ENCODE measurements at regions not wholly inside any gene's neighbourhood (a gene's known extent, or its start where the extent isn't known, plus 50 kb on each side); places are given as distances from the start of the nearest gene placed in this dataset.

GRCh38 chr4:34851411-34851810 is 1392.9 kb downstream of the ARAP2 start:
- Histone ChIP-seq H3K4me3 (no peak overlapping the region), H3K27ac (no peak overlapping the region), H3K9me3 (no peaks in the 10 kb centered on the region), H3K4me2 (peak overlapping the region; percentile 42), H3K4me1 (no peaks in the 10 kb centered on the region)
- DNase-seq (ENCODE audit: low read depth in 1 of 2, low spot score in 1 of 2) (no peak), FAIRE-seq (no peak), ATAC-seq (no peak)
- 0% methylated on average over 2 of the region's 2 CpGs for WGBS (ENCODE audit: missing lambda C conversion rate)
- ChIA-PET CTCF (no interaction called here), POLR2A (no interaction called here)
- no peak for TF ChIP-seq RCOR1 (IDR thresholded peaks at IDR 0.05; ENCODE audit: low read depth, low read length)
- TF ChIP-seq HOXB5 (CRISPR knock-in tag; IDR thresholded peaks at IDR 0.05) = no peak
- TF ChIP-seq MAZ (IDR thresholded peaks at IDR 0.05; ENCODE audit: borderline replicate concordance, low read depth, low read length) = no peak
- no peak for TF ChIP-seq BCL3 (IDR thresholded peaks at IDR 0.05)
- TF ChIP-seq MAX (IDR thresholded peaks at IDR 0.05) = no peak
- TF ChIP-seq ZNF302 (CRISPR knock-in tag; IDR thresholded peaks at IDR 0.05) = no peak
- no peak for TF ChIP-seq MAFK (IDR thresholded peaks at IDR 0.05; ENCODE audit: partially characterized antibody)
- no peak for TF ChIP-seq FOXS1 (CRISPR knock-in tag; IDR thresholded peaks at IDR 0.05)
- TF ChIP-seq EHMT2 (IDR thresholded peaks at IDR 0.05; ENCODE audit: low read depth) = no peak
- TF ChIP-seq KDM1A (IDR thresholded peaks at IDR 0.05; ENCODE audit: low read depth) = no peak
- TF ChIP-seq HEYL (CRISPR knock-in tag; IDR thresholded peaks at IDR 0.05) = no peak
- TF ChIP-seq E2F6 (IDR thresholded peaks at IDR 0.05; ENCODE audit: borderline replicate concordance, low read depth) = no peak
- TF ChIP-seq HMGXB4 (CRISPR knock-in tag; IDR thresholded peaks at IDR 0.05; ENCODE audit: borderline replicate concordance) = no peak
- no peak for TF ChIP-seq ATOH8 (CRISPR knock-in tag; IDR thresholded peaks at IDR 0.05; ENCODE audit: low read depth)
- no peak for TF ChIP-seq SMC3 (IDR thresholded peaks at IDR 0.05)

GRCh38 chr4:34854451-34854850 is 1389.9 kb downstream of the ARAP2 start:
- CTCF ChIA-PET = no interaction called here
- DNase-seq (ENCODE audit: low read depth in 1 of 2, low spot score in 1 of 2) (no peak), FAIRE-seq (no peak), ATAC-seq (no peak)
- POLR2A ChIA-PET = no interaction called here
- H3K27ac ChIP-seq = no peak overlapping the region
- TF ChIP-seq CHD4 (IDR thresholded peaks at IDR 0.05; ENCODE audit: borderline replicate concordance) (no peak), ZNF302 (CRISPR knock-in tag; IDR thresholded peaks at IDR 0.05) (no peak), POLR2A (IDR thresholded peaks at IDR 0.05; ENCODE audit: low read length) (no peak), ZSCAN20 (CRISPR knock-in tag; IDR thresholded peaks at IDR 0.05) (no peak), NR3C1 (IDR thresholded peaks at IDR 0.05) (no peak), CBX2 (IDR thresholded peaks at IDR 0.05; ENCODE audit: borderline replicate concordance, low read depth) (no peak), JUN (IDR thresholded peaks at IDR 0.05) (no peak), HOXA7 (CRISPR knock-in tag; IDR thresholded peaks at IDR 0.05) (no peak), FOXS1 (CRISPR knock-in tag; IDR thresholded peaks at IDR 0.05) (no peak), HMGXB4 (CRISPR knock-in tag; IDR thresholded peaks at IDR 0.05; ENCODE audit: borderline replicate concordance) (no peak), PBX3 (IDR thresholded peaks at IDR 0.05) (no peak), CBX8 (IDR thresholded peaks at IDR 0.05) (no peak), SREBF2 (IDR thresholded peaks at IDR 0.05) (no peak), FOSB (CRISPR knock-in tag; IDR thresholded peaks at IDR 0.05) (no peak), HOXB5 (CRISPR knock-in tag; IDR thresholded peaks at IDR 0.05) (no peak), ZC3H11A (IDR thresholded peaks at IDR 0.05) (no peak), RNF2 (IDR thresholded peaks at IDR 0.05; ENCODE audit: borderline replicate concordance, low read depth) (no peak)
- no peak overlapping the region for H3K4me2 ChIP-seq
- H3K4me3 ChIP-seq = no peak overlapping the region
- no peaks in the 10 kb centered on the region for H3K4me1 ChIP-seq
- no CpG with 5 or more reads among the region's 1 CpG for WGBS (ENCODE audit: missing lambda C conversion rate)
- H3K9me3 ChIP-seq = no peaks in the 10 kb centered on the region
